Left kidney (tissue), 1 donor: ENCODE measurements at regions not wholly inside any gene's neighbourhood (a gene's known extent, or its start where the extent isn't known, plus 50 kb on each side); places are given as distances from the start of the nearest gene placed in this dataset.

Experiments used
- DNase-seq: peaks from one replicate; pipeline ENCODE4 v3.0.0-alpha.2; 2013

DNA sequence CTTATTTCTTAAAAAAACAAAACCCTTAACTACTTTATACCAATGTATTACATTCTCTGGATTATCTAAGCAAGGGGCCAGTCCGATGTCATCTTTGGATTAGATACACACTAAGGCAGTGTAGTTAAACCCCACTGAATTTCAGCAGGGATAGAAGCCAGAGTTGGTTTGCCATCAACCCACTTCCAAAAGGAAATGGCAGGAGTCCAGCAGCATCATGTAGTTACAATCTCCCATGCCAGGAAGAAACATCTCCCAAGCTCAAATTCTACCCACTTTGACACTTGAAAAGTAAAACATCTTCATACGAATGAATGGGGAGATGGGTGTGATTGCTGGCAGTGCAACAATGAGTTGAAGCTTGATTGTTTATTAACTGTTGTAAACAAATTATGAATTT lies 203.5 kb upstream of the PLXNC1 start:
- no peak for DNase-seq

GRCh38 chr12:93946542-93947150 lies 201.7 kb upstream of the PLXNC1 start:
- DNase-seq, result no peak

GRCh38 chr12:93947486-93947885 lies 200.9 kb upstream of the PLXNC1 start:
- no peak for DNase-seq

- DNase-seq, result no peak
These were observed 198.1 kb upstream of the PLXNC1 start for GRCh38 chr12:93950311-93950710.

DNA sequence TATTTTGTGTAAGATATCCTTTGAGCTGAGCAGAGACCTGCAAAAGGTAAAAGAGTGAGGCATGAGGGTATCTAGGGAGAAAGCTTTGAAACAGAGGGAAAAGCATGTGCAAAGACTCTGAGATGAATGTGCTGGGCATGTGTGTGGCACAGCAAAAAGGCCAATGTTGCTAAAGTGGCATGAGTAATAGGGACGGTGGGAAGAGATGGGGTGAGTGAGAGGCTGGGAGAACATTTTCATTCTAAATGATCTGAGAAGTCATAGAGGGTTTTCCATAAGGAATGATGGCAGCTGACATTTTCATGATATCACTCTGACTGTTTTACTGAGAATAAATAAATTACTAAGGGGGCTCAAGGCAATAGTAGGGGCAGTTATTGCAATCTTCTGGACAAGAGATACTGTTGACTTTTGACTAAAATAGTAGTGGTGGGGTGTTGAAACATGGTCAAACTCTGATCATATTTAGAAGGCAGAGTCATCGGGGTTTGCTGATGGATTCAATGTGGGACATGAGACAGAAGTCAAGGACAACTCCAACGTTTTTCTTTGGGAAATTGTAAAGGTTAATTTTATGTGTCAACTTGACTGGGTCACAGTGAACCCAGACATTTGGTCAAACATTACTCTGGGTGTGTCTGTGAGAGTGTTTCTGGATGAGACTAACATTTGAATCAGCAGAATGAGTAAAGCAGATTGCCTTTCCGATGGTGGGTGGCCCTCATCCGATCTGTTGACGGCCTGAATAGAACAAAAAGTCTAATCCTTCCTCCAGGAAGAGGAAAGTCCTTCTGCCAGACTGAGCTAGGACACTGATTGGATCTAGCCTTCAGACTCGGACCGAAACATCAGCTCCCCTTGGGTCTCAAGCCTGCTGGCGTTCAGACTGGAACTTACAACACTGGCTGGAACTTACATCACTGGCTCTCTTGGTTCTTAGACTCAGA lies 193.9 kb upstream of the PLXNC1 start:
- DNase-seq, result no peak

GRCh38 chr12:93956551-93956950 lies 191.8 kb upstream of the PLXNC1 start:
- DNase-seq, result no peak

GRCh38 chr12:93957168-93957567 lies 191.2 kb upstream of the PLXNC1 start:
- DNase-seq, result no peak

- DNase-seq, result no peak
These were observed 190.5 kb upstream of the PLXNC1 start for GRCh38 chr12:93957870-93958269.

DNA sequence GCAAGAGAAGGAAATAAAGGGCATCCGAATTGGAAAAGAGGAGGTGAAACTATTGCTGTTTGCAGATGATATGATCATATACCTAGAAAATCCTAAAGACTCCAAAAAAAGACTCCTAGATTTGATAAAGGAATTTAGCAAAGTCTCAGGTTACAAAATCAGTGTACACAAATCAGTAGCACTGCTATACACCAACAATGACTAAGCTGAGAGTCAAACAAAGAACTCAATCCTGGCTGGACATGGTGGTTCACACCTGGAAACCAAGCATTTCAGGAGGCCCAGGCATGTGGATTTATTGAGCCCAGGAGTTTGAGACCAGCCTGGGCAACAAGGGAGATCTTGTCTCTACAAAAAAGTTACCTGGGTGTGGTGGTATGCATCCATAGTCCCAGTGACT lies 188.7 kb upstream of the PLXNC1 start:
- DNase-seq, result no peak

DNA sequence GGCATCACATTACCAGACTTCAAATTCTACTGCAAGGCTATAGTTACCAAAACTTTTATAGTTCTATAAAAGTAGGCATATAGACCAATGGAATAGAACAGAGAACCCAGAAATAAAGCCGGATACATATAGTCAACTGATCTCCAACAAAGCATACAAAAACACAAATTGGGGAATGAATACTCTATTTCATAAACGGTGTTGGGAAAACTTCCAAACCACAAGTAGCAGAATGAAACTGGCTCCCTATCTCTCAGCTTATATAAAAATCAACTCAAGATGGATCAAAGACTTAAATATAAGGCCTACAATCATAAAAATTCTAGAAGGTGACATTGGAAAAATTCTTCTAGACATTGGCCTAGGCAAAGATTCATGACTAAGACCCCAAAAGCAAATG lies 187.9 kb upstream of the PLXNC1 start:
- DNase-seq, result no peak

DNA sequence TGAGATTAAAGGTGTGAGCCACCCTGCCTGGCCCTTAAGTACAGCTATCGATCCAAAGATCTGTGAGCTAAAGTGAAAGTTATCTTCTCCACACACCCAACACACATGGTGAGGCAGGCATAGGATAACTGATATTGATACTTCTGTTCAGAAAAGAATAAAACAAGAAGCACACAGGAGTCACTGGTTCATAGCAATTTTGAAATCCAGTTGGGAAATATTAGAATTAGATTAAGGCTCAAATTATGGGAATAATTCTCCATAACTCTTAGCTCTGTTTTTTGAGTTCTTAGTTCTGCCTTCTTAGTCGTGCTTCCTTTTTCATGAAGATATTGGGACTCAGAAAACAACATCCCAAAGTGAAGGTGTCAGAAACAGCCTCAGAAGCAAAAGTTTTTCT lies 186.0 kb upstream of the PLXNC1 start:
- DNase-seq, result no peak

- DNase-seq, result no peak
These were observed 183.4 kb upstream of the PLXNC1 start for GRCh38 chr12:93964936-93965335.

GRCh38 chr12:93966516-93967133 lies 181.8 kb upstream of the PLXNC1 start:
- DNase-seq, result no peak

- no peak for DNase-seq
These were observed 180.9 kb upstream of the PLXNC1 start for GRCh38 chr12:93967454-93967853.

DNA sequence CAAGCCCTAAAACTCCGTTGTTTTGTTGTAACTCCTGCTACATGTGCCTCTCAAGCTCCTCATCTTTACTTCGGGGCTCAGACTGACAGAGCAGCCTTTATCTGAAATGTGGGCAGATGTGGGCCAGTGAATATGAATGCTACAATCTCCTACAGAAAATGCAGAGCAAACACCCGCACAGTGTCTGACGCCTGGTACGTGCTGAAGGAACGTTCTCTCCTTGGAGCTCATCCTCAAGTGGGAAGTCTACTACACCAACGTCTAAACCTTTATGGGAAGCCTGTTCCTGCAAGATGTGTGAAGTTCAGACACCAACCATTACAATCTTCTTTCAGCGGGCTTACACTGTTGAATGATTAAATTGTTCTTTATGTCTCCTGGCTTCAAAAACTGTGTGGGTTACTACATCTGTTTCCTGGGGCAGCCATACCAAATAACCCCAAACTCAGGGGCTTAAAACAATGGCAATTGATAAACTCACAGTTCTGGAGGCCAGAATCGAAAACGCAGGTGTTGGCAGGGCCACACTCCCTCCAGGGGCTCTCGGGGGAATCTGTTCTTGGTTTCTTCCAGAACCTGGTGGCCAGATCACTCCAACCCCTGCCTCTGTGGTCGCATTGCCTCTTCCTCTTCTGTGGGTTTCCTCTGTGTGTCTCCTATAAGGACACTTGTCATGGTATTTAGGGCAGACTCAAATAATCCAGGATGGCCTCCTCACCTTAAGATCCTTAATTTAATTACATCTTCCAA lies 179.7 kb upstream of the PLXNC1 start:
- no peak for DNase-seq

DNA sequence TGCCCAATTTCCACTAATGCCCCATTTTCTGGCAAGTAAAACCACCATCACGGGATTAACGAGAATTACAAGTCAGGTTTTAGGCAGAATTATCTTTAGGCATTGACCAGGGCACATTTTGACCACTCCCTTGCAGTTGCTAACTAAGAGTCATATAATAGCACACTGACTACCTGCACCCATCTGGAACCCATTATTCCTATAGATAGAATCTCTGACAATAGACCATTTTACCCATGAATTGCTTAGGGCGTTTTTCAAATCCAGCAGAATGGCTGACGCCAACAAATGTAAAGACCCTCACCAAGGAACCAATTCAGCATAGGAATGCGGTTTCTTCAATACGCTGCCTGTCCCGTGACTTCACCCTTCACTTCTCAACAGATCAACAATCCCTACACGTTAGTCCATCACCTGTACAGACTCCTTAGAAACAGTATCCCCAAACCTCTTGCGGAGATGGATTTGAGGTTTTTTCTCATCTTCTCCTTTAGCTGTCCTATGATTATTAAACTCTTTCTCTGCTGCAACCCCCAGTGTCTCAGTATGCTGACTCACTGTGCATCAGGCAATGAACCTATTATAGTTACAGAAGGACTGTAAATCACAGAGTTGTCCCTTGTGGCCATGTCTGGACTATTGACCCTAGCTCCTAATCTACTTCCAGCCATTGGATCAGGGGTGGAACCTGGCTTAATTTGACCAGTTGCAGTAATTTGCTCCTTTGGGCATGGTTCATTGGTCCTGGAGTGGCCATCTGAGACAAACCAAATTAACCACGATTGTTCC lies 177.3 kb upstream of the PLXNC1 start:
- DNase-seq, result no peak

DNA sequence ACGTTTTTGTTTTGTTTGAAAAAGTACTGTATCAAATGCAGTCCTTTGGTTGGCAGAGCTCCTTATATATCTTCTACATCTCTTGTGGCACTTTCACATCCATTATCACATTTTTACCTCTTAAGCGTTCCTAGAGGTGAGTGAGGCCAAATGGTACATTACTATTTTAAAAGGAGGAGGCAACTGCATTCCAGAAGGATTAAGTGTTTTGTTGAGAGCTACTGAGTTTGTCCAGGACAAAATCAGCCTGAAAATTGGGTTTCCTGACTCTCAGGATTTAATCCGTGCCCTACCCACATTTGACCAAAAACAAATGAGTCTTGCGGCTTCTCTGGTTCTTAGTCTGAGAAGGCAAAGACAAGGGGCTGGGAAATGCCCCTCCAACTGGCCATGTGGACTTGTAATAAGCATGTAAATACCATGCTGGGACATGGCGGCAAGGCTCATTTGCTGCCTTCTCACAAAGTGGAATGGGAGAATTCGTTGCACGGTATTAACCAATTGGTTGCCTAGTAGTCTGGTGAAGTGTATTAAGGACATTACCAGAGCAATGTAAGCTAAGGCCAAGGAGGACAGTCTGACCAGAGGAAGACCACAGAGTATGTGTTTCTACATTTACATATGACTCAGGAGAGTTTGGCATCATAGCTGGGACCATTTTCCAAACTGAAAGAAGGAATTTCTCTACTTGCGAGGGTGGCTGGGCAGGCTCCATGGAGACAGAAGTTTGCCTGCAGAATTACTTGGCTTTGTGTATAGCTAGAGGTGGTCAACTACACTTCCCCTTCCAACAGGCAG lies 175.8 kb upstream of the PLXNC1 start:
- no peak for DNase-seq

DNA sequence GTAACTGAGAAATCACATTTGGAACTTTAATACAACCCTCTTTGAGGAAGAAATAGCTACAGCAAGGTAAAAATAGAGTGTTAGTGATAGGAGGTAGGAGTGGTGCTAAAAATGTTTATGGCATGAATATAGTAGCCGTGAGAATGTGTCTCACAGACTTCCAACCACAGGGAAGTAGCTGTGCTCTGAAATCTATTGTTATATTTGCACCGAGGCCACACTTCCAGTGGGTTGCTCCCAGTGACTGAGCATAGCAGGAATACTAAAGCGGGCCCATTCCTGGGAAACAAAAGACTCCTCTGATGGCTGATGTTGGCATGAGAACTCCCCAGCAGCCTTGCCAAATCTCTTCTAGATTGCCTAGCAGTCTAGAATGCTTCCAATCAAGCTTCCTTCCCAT lies 174.1 kb upstream of the PLXNC1 start:
- no peak for DNase-seq

DNA sequence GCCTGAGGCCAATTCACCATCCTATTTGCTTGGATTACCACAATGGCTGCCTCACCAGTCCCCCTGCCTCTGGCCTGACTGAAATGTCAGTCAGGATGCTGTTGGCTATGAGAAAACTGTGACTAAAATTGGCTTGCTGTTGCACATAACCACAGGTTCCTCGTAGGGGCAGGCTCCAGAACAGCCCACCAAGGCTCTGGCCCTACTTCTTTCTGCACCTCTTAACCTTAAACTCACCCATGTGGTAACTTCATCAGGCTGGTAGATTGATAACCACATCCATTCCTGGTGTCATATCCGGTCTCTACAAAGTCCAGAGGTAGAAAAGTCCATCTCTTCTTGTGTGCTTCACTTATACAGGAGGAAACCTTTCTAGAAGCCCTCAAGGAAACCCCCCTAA lies 172.4 kb upstream of the PLXNC1 start:
- no peak for DNase-seq

DNA sequence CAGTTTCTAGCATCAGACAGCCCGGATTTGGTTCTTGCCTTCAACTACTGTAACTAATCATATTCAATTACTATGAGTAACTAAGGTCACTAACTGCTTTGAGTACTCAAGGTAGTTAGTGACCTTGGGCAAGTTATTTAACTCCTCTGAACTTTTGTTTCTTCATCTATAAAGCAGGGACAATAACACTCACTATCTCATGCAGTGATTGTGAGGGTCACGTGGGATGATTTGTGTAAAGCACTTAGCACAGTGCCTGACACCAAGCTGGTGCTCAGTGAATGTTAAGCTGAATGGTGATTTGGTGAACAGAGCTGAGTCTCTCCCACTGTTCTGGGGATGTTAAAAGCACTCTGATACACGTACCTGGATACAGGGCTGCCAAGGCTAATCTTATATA lies 171.3 kb upstream of the PLXNC1 start:
- no peak for DNase-seq

DNA sequence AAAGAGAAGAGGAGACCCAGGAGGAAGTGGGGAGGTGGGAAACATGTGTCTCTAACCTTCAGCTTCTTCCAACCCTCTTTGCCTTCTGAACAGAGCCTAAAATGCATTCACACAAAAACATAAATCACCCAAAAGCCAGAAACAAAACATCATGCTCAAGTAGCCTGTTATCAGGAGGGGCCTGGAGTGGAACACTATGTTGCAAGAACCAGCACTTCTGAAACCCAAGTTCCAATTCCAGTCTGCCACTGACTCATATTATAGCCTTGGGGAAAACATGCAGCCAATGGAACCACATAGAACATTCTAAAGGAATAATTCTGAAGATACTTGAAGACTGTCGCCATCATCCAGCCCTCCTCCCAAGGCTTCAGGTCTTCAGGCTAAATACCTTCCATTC lies 169.8 kb upstream of the PLXNC1 start:
- no peak for DNase-seq
